VCaP (cell line): ENCODE measurements at regions not wholly inside any gene's neighbourhood (a gene's known extent, or its start where the extent isn't known, plus 50 kb on each side); places are given as distances from the start of the nearest gene placed in this dataset.

Experiments
- H3K27ac ChIP-seq: fragments of 450-650 bp; 2 replicates; pipeline ENCODE4 v1.5.1; 2017
- TF ChIP-seq, protein P1 (sequence below): fragments of 450-650 bp; conservative IDR thresholded peaks from 2 replicates; pipeline ENCODE4 v1.5.1; 2017; ENCODE audit warnings: mild to moderate bottlenecking, moderate library complexity

GRCh38 chr7:115274-115911 lies 77.0 kb upstream of the FAM20C start:
- no peak overlapping the region for H3K27ac ChIP-seq
- TF ChIP-seq, protein P1, sequence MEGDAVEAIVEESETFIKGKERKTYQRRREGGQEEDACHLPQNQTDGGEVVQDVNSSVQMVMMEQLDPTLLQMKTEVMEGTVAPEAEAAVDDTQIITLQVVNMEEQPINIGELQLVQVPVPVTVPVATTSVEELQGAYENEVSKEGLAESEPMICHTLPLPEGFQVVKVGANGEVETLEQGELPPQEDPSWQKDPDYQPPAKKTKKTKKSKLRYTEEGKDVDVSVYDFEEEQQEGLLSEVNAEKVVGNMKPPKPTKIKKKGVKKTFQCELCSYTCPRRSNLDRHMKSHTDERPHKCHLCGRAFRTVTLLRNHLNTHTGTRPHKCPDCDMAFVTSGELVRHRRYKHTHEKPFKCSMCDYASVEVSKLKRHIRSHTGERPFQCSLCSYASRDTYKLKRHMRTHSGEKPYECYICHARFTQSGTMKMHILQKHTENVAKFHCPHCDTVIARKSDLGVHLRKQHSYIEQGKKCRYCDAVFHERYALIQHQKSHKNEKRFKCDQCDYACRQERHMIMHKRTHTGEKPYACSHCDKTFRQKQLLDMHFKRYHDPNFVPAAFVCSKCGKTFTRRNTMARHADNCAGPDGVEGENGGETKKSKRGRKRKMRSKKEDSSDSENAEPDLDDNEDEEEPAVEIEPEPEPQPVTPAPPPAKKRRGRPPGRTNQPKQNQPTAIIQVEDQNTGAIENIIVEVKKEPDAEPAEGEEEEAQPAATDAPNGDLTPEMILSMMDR, result no peak

DNA sequence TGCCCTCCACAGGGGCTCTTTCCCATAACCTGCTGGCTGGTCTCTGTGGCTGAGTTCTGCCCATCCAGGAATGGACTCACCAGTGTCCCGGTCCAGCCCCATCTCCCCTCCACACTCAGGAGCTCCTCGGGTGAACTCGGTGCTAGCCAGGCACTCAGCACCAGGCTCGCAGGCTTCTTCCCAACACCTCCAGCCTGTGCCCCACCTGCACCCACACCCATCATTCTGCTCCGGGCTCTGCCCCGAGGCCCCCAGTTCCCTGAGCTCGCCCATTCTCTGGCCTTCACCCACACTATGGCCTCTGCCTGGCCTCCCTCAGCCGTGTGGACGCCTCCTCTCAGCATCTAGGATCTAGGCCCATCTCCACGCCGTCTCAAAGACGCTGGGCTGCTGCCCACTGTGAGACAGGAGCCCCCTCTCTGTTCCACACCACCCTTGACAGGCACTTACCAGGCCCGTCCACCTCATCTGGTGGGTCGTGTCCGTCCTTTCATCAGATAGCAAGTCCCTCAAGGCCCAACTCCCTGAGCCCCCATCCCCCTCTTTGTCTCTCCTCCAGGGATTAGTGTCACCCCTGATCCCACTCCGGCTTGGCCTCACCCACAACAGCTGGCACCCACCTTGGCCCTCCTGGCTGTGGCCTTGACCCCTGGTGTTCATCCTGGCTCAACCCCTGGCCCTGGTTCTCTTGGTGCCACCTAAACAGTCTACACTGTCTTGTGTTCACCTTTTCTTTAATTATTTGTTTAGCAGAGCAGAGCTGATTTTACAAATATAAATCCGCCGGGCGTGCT lies 76.0 kb upstream of the FAM20C start:
- no peak overlapping the region for H3K27ac ChIP-seq
- TF ChIP-seq, protein P1, result no peak

DNA sequence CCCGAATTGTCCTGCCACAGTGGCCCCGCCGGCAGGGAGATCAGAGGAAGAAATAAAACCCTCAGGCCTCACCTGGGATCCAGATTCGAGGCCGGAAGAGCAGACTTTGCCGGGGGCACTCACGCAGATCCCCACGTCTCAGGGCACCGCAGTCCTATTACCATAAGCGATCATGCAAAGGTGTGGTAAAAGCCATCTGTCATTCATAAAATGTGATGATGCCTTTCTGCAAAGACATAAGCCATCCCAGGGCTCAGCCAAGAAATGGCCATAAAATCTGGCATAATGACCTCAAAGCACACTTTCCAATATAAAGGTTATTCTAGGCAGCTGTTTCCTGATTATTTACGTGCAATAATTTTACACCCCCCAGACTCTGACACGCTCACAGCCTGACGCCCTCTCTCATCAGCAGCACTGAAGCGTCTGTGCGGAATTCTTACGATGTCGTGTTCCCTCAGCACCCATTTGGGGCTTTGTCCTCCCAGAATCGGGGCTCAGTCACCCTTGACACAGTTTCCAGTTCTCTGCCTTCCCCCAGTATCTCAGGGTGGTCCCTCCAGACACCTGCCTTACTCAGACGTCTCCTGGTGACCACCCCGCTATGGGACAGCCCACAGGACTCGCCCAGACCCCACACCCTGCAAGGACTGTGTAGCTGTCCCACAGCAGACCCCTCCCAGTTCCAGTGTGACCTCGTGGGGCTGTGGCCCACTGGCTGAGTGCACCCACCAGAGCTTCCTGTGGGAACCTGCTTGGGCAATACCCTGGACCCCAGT lies 74.3 kb upstream of the FAM20C start:
- H3K27ac ChIP-seq, result no peak overlapping the region
- TF ChIP-seq, protein P1, result no peak

- no peak overlapping the region for H3K27ac ChIP-seq
These were observed 73.6 kb upstream of the FAM20C start for GRCh38 chr7:118615-119391.

GRCh38 chr7:119392-120163 lies 72.8 kb upstream of the FAM20C start:
- H3K27ac ChIP-seq, result no peak overlapping the region
- TF ChIP-seq, protein P1, result no peak

More at GRCh38 chr7:118615-119391, 73.6 kb upstream of the FAM20C start:
- TF ChIP-seq, protein P1, result no peak

DNA sequence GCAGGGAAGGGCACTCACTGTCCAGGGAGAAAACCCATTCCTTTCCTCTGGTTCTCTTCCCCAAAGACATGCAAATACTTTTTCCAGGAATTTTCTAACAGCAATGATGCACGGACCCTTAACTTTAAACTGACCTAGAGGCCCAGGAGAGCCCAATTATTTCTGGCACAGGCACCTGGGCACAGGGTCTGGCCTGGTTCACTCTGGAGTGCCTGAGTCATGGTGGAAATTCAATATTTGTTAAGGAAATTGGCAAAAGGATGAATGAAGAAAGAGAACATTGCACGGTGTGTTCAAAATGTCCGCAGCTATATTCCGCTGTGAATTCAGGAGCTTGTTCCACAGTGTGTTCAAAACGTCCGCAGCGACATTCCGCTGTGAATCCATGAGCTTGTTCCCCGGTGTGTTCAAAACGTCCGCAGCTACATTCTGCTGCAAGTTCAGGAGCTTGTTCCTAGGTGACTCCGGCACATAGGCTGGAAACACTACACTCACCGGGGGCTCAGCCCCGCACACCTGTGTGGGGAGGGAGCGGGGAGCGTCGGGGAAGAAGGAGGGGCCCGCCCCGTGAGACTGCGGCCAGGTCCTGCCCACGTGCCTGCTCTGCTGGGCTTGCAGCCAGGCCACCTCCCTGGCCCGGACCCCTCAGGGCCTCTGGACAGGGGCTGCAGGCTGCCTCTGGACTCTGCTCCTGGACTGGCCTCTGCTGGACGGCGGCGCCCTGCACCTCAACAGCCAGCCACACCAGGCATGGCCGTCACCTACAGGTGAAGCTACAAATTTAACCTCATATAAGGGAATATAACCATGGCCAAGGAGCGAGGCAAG lies 72.0 kb upstream of the FAM20C start:
- H3K27ac ChIP-seq, result no peak overlapping the region
- TF ChIP-seq, protein P1, result no peak
